Smooth muscle cell (in vitro differentiated cells): ENCODE measurements at regions not wholly inside any gene's neighbourhood (a gene's known extent, or its start where the extent isn't known, plus 50 kb on each side); places are given as distances from the start of the nearest gene placed in this dataset.

Experiments
- DNase-seq: peaks from one replicate; lab custom pipeline; 2025; ENCODE audit not compliant: unreplicated experiment; lab: John Stamatoyannopoulos, UW
- H2AFZ ChIP-seq: fragments of 200-600 bp; sonication (generic); 2 replicates; pipeline ENCODE4 v1.6.0; 2016; ENCODE audit warnings: antibody characterized with exemption, low read depth, mild to moderate bottlenecking
- H3F3A ChIP-seq: fragments of 200-600 bp; sonication (generic); 2 replicates; pipeline ENCODE4 v1.6.0; 2017; ENCODE audit warnings: antibody characterized with exemption, low read depth
- H3K27ac ChIP-seq: fragments of 200-600 bp; sonication (generic); 2 replicates; pipeline ENCODE4 v1.5.1; 2016; ENCODE audit warnings: low read depth, mild to moderate bottlenecking
- H3K27me3 ChIP-seq: fragments of 200-600 bp; sonication (generic); 2 replicates; pipeline ENCODE4 v1.6.1; 2016; ENCODE audit warnings: low read depth, mild to moderate bottlenecking
- H3K36me3 ChIP-seq: fragments of 200-600 bp; sonication (generic); 2 replicates; pipeline ENCODE4 v1.5.1; 2016; ENCODE audit warnings: low read depth
- H3K4me1 ChIP-seq: fragments of 200-600 bp; sonication (generic); 2 replicates; pipeline ENCODE4 v1.5.1; 2016; ENCODE audit warnings: low read depth
- H3K4me2 ChIP-seq: fragments of 200-600 bp; sonication (generic); 2 replicates; pipeline ENCODE4 v1.6.0; 2016; ENCODE audit warnings: mild to moderate bottlenecking
- H3K4me3 ChIP-seq: fragments of 200-600 bp; sonication (generic); 2 replicates; pipeline ENCODE4 v1.5.1; 2016; ENCODE audit warnings: mild to moderate bottlenecking
- H3K79me2 ChIP-seq: fragments of 200-600 bp; sonication (generic); 2 replicates; pipeline ENCODE4 v1.6.0; 2016; ENCODE audit warnings: low read depth, mild to moderate bottlenecking
- H3K9ac ChIP-seq: fragments of 200-600 bp; sonication (generic); 2 replicates; pipeline ENCODE4 v1.6.0; 2016; ENCODE audit warnings: low read depth
- H3K9me3 ChIP-seq: fragments of 200-600 bp; sonication (generic); replicated peaks from 2 replicates; pipeline ENCODE4 v1.5.1; 2016; ENCODE audit warnings: low read depth
- H4K20me1 ChIP-seq: fragments of 200-600 bp; sonication (generic); 2 replicates; pipeline ENCODE4 v1.6.0; 2016; ENCODE audit warnings: low read depth
- CTCF ChIP-seq: fragments of 200-600 bp; sonication (generic); IDR thresholded peaks from 2 replicates; pipeline ENCODE4 v1.5.1; 2017; ENCODE audit warnings: borderline replicate concordance, mild to moderate bottlenecking, antibody characterized with exemption; ENCODE audit not compliant: insufficient read depth, poor library complexity, severe bottlenecking
- WGBS: methylation state at CpG from one replicate; pipeline ENCODE4 v1.1.7; 2016; ENCODE audit warnings: low lambda C conversion rate; 5-methylcytosine and 5-hydroxymethylcytosine counted together

GRCh38 chr11:116239247-116239646, 533.5 kb downstream of the BUD13 start:
- H3K36me3 ChIP-seq = no peaks in the 10 kb centered on the region
- TF ChIP-seq CTCF = no peak
- no peak overlapping the region for H2AFZ ChIP-seq
- DNase-seq = no peak
- H3K27me3 ChIP-seq = no peaks in the 10 kb centered on the region
- no peak overlapping the region for H3K27ac ChIP-seq
- no peaks in the 10 kb centered on the region for H3K4me1 ChIP-seq
- H4K20me1 ChIP-seq = no peaks in the 10 kb centered on the region
- H3K4me3 ChIP-seq = no peak overlapping the region
- no peak overlapping the region for H3K4me2 ChIP-seq
- no peak overlapping the region for H3K9ac ChIP-seq
- 85% methylated on average over 4 of the region's 4 CpGs for WGBS
- no peaks in the 10 kb centered on the region for H3K79me2 ChIP-seq
- H3K9me3 ChIP-seq = no peaks in the 10 kb centered on the region
- H3F3A ChIP-seq = no peaks in the 10 kb centered on the region

- no peak overlapping the region for H3K4me3 ChIP-seq
- H3K27ac ChIP-seq = no peak overlapping the region
- H3F3A ChIP-seq = peaks cover 13% of the 10 kb centered on the region
- H3K9me3 ChIP-seq = no peaks in the 10 kb centered on the region
- no peak for DNase-seq
- WGBS = 87% methylated on average over 6 of the region's 6 CpGs
- H3K4me1 ChIP-seq = no peaks in the 10 kb centered on the region
- no peak overlapping the region for H3K9ac ChIP-seq
- H4K20me1 ChIP-seq = no peaks in the 10 kb centered on the region
- no peaks in the 10 kb centered on the region for H3K79me2 ChIP-seq
- TF ChIP-seq CTCF = no peak
- H2AFZ ChIP-seq = no peak overlapping the region
- no peak overlapping the region for H3K4me2 ChIP-seq
- H3K27me3 ChIP-seq = no peaks in the 10 kb centered on the region
- H3K36me3 ChIP-seq = no peaks in the 10 kb centered on the region
Observed at GRCh38 chr11:116234989-116235568, 537.7 kb downstream of the BUD13 start.

- no peak overlapping the region for H3K4me3 ChIP-seq
- H3K27me3 ChIP-seq = no peaks in the 10 kb centered on the region
- H3K79me2 ChIP-seq = no peaks in the 10 kb centered on the region
- H3K27ac ChIP-seq = no peak overlapping the region
- H3K4me1 ChIP-seq = no peaks in the 10 kb centered on the region
- no peak overlapping the region for H3K9ac ChIP-seq
- DNase-seq = no peak
- 61% methylated on average over 5 of the region's 5 CpGs for WGBS
- H3F3A ChIP-seq = peaks cover 13% of the 10 kb centered on the region
- no peak for TF ChIP-seq CTCF
- no peaks in the 10 kb centered on the region for H4K20me1 ChIP-seq
- no peaks in the 10 kb centered on the region for H3K36me3 ChIP-seq
- no peak overlapping the region for H2AFZ ChIP-seq
- H3K4me2 ChIP-seq = no peak overlapping the region
- no peaks in the 10 kb centered on the region for H3K9me3 ChIP-seq
Observed at GRCh38 chr11:116233561-116233960, 539.2 kb downstream of the BUD13 start.

GRCh38 chr11:116232364-116232828, 540.4 kb downstream of the BUD13 start:
- Histone ChIP-seq H3K9me3 (no peaks in the 10 kb centered on the region), H4K20me1 (no peaks in the 10 kb centered on the region), H3F3A (peaks cover 13% of the 10 kb centered on the region), H3K27me3 (no peaks in the 10 kb centered on the region), H3K36me3 (no peaks in the 10 kb centered on the region), H3K27ac (no peak overlapping the region), H2AFZ (no peak overlapping the region), H3K4me3 (no peak overlapping the region), H3K4me2 (peak overlapping the region; percentile 21), H3K4me1 (no peaks in the 10 kb centered on the region), H3K9ac (no peak overlapping the region), H3K79me2 (no peaks in the 10 kb centered on the region)
- no peak for DNase-seq
- no peak for TF ChIP-seq CTCF
- WGBS = 25% methylated on average over 8 of the region's 8 CpGs
